ENCODE measurements at regions not wholly inside any gene's neighbourhood (a gene's known extent, or its start where the extent isn't known, plus 50 kb on each side); places are given as distances from the start of the nearest gene placed in this dataset.

- Histone ChIP-seq H3K4ac (ENCODE audit: low read depth in 1 of 2, low read length in 2 of 2) (no peak overlapping the region), H4K8ac (ENCODE audit: low read length) (no peak overlapping the region), H2BK5ac (ENCODE audit: low read depth, low read length, poor library complexity, severe bottlenecking) (no peak overlapping the region), H3K79me1 (replicated peaks; ENCODE audit: low read length, poor library complexity, severe bottlenecking) (no peaks in the 10 kb centered on the region), H2AK5ac (ENCODE audit: low read length, severe bottlenecking) (no peak overlapping the region), H3K18ac (ENCODE audit: low read depth in 1 of 2, low read length in 2 of 2) (no peak overlapping the region), H4K91ac (ENCODE audit: low read length) (no peak overlapping the region), H3K14ac (ENCODE audit: low read length in 2 of 2) (no peak overlapping the region), H2AFZ (ENCODE audit: low read depth, low read length) (no peak overlapping the region), H2BK15ac (ENCODE audit: low read depth, poor library complexity, severe bottlenecking) (no peak overlapping the region), H2BK120ac (ENCODE audit: low read depth, low read length) (no peak overlapping the region), H3K9ac (ENCODE audit: low read length) (no peak overlapping the region), H3K4me2 (ENCODE audit: low read length, poor library complexity, severe bottlenecking) (no peak overlapping the region), H3K36me3 (ENCODE audit: control insufficient read depth in 1 of 2, insufficient read depth in 2 of 2, low read depth in 1 of 2, low read length in 2 of 2) (peaks cover 0 to 3% of the 10 kb centered on the region in 2 experiments), H2BK12ac (ENCODE audit: low read length in 2 of 2) (no peak overlapping the region), H3K4me1 (ENCODE audit: control insufficient read depth, insufficient read depth, low read depth, low read length) (no peaks in the 10 kb centered on the region), H3K4me3 (ENCODE audit: insufficient read depth in 1 of 2, low read depth in 1 of 2, low read length in 2 of 2) (no peak overlapping the region), H3K27me3 (ENCODE audit: control insufficient read depth in 1 of 2, insufficient read depth in 1 of 2, low read length in 2 of 2) (no peaks in the 10 kb centered on the region), H3K27ac (ENCODE audit: low read length, poor library complexity, severe bottlenecking) (no peak overlapping the region), H3K23ac (ENCODE audit: low read length in 2 of 2) (no peak overlapping the region), H3K9me3 (ENCODE audit: control insufficient read depth, low read length) (peaks cover 9% of the 10 kb centered on the region)
- DNase-seq = no peak
- no CpG with 5 or more reads among the region's 3 CpGs for WGBS
Observed at GRCh38 chr7:115526278-115526677, 504.3 kb downstream of the TFEC start.

GRCh38 chr7:115522174-115522573 is 508.4 kb downstream of the TFEC start:
- WGBS = 71% methylated on average over 3 of the region's 3 CpGs
- Histone ChIP-seq H3K14ac (ENCODE audit: low read length in 2 of 2) (no peak overlapping the region), H4K91ac (ENCODE audit: low read length) (no peak overlapping the region), H3K18ac (ENCODE audit: low read depth in 1 of 2, low read length in 2 of 2) (no peak overlapping the region), H3K4ac (ENCODE audit: low read depth in 1 of 2, low read length in 2 of 2) (no peak overlapping the region), H2BK120ac (ENCODE audit: low read depth, low read length) (no peak overlapping the region), H3K4me3 (ENCODE audit: insufficient read depth in 1 of 2, low read depth in 1 of 2, low read length in 2 of 2) (no peak overlapping the region), H2BK5ac (ENCODE audit: low read depth, low read length, poor library complexity, severe bottlenecking) (no peak overlapping the region), H2AK5ac (ENCODE audit: low read length, severe bottlenecking) (no peak overlapping the region), H3K27me3 (ENCODE audit: control insufficient read depth in 1 of 2, insufficient read depth in 1 of 2, low read length in 2 of 2) (no peaks in the 10 kb centered on the region), H3K23ac (ENCODE audit: low read length in 2 of 2) (no peak overlapping the region), H3K79me1 (replicated peaks; ENCODE audit: low read length, poor library complexity, severe bottlenecking) (no peaks in the 10 kb centered on the region), H4K8ac (ENCODE audit: low read length) (no peak overlapping the region), H3K9ac (ENCODE audit: low read length) (no peak overlapping the region), H3K27ac (ENCODE audit: low read length, poor library complexity, severe bottlenecking) (no peak overlapping the region), H3K4me2 (ENCODE audit: low read length, poor library complexity, severe bottlenecking) (no peak overlapping the region), H2AFZ (ENCODE audit: low read depth, low read length) (no peak overlapping the region), H3K4me1 (ENCODE audit: control insufficient read depth, insufficient read depth, low read depth, low read length) (no peaks in the 10 kb centered on the region), H3K9me3 (ENCODE audit: control insufficient read depth, low read length) (peaks cover 9% of the 10 kb centered on the region), H2BK12ac (ENCODE audit: low read length in 2 of 2) (no peak overlapping the region), H3K36me3 (ENCODE audit: control insufficient read depth in 1 of 2, insufficient read depth in 2 of 2, low read depth in 1 of 2, low read length in 2 of 2) (peaks cover 0 to 3% of the 10 kb centered on the region in 2 experiments), H2BK15ac (ENCODE audit: low read depth, poor library complexity, severe bottlenecking) (no peak overlapping the region)
- no peak for DNase-seq

- no peaks in the 10 kb centered on the region for H3K9me3 ChIP-seq (ENCODE audit: control insufficient read depth, low read length)
- no peak overlapping the region for H3K18ac ChIP-seq (ENCODE audit: low read depth in 1 of 2, low read length in 2 of 2)
- no peaks in the 10 kb centered on the region for H3K27me3 ChIP-seq (ENCODE audit: control insufficient read depth in 1 of 2, insufficient read depth in 1 of 2, low read length in 2 of 2)
- H3K27ac ChIP-seq (ENCODE audit: low read length, poor library complexity, severe bottlenecking) = no peak overlapping the region
- H2BK12ac ChIP-seq (ENCODE audit: low read length in 2 of 2) = no peak overlapping the region
- no peak overlapping the region for H3K23ac ChIP-seq (ENCODE audit: low read length in 2 of 2)
- H4K91ac ChIP-seq (ENCODE audit: low read length) = no peak overlapping the region
- no peak overlapping the region for H2AFZ ChIP-seq (ENCODE audit: low read depth, low read length)
- peak; percentile 2 for DNase-seq
- 20% methylated on average over 1 of the region's 2 CpGs for WGBS
- no peak overlapping the region for H3K4ac ChIP-seq (ENCODE audit: low read depth in 1 of 2, low read length in 2 of 2)
- no peak overlapping the region for H3K4me2 ChIP-seq (ENCODE audit: low read length, poor library complexity, severe bottlenecking)
- H2BK5ac ChIP-seq (ENCODE audit: low read depth, low read length, poor library complexity, severe bottlenecking) = no peak overlapping the region
- no peaks in the 10 kb centered on the region for H3K79me1 ChIP-seq (replicated peaks; ENCODE audit: low read length, poor library complexity, severe bottlenecking)
- H3K36me3 ChIP-seq (ENCODE audit: control insufficient read depth in 1 of 2, insufficient read depth in 2 of 2, low read depth in 1 of 2, low read length in 2 of 2) = no peaks in the 10 kb centered on the region
- H3K9ac ChIP-seq (ENCODE audit: low read length) = no peak overlapping the region
- no peak overlapping the region for H2BK120ac ChIP-seq (ENCODE audit: low read depth, low read length)
- H3K4me3 ChIP-seq (ENCODE audit: insufficient read depth in 1 of 2, low read depth in 1 of 2, low read length in 2 of 2) = no peak overlapping the region
- H3K14ac ChIP-seq (ENCODE audit: low read length in 2 of 2) = no peak overlapping the region
- no peak overlapping the region for H2BK15ac ChIP-seq (ENCODE audit: low read depth, poor library complexity, severe bottlenecking)
- no peak overlapping the region for H2AK5ac ChIP-seq (ENCODE audit: low read length, severe bottlenecking)
- no peaks in the 10 kb centered on the region for H3K4me1 ChIP-seq (ENCODE audit: control insufficient read depth, insufficient read depth, low read depth, low read length)
- H4K8ac ChIP-seq (ENCODE audit: low read length) = no peak overlapping the region
Observed at GRCh38 chr7:115516341-115516740, 514.2 kb downstream of the TFEC start.

GRCh38 chr7:115511330-115511729 is 519.2 kb downstream of the TFEC start:
- no peak overlapping the region for H3K9ac ChIP-seq (ENCODE audit: low read length)
- no peak overlapping the region for H3K14ac ChIP-seq (ENCODE audit: low read length in 2 of 2)
- H4K91ac ChIP-seq (ENCODE audit: low read length) = no peak overlapping the region
- no peak overlapping the region for H3K18ac ChIP-seq (ENCODE audit: low read depth in 1 of 2, low read length in 2 of 2)
- no peak overlapping the region for H3K27ac ChIP-seq (ENCODE audit: low read length, poor library complexity, severe bottlenecking)
- H3K4ac ChIP-seq (ENCODE audit: low read depth in 1 of 2, low read length in 2 of 2) = no peak overlapping the region
- 86% methylated on average over 1 of the region's 3 CpGs for WGBS
- H3K36me3 ChIP-seq (ENCODE audit: control insufficient read depth in 1 of 2, insufficient read depth in 2 of 2, low read depth in 1 of 2, low read length in 2 of 2) = no peaks in the 10 kb centered on the region
- no peak overlapping the region for H2BK12ac ChIP-seq (ENCODE audit: low read length in 2 of 2)
- no peak overlapping the region for H2BK120ac ChIP-seq (ENCODE audit: low read depth, low read length)
- no peak overlapping the region for H3K4me3 ChIP-seq (ENCODE audit: insufficient read depth in 1 of 2, low read depth in 1 of 2, low read length in 2 of 2)
- no peaks in the 10 kb centered on the region for H3K79me1 ChIP-seq (replicated peaks; ENCODE audit: low read length, poor library complexity, severe bottlenecking)
- H3K4me1 ChIP-seq (ENCODE audit: control insufficient read depth, insufficient read depth, low read depth, low read length) = no peaks in the 10 kb centered on the region
- DNase-seq = no peak
- H3K23ac ChIP-seq (ENCODE audit: low read length in 2 of 2) = no peak overlapping the region
- no peak overlapping the region for H4K8ac ChIP-seq (ENCODE audit: low read length)
- no peaks in the 10 kb centered on the region for H3K27me3 ChIP-seq (ENCODE audit: control insufficient read depth in 1 of 2, insufficient read depth in 1 of 2, low read length in 2 of 2)
- no peak overlapping the region for H3K4me2 ChIP-seq (ENCODE audit: low read length, poor library complexity, severe bottlenecking)
- no peak overlapping the region for H2AK5ac ChIP-seq (ENCODE audit: low read length, severe bottlenecking)
- H2AFZ ChIP-seq (ENCODE audit: low read depth, low read length) = no peak overlapping the region
- H2BK5ac ChIP-seq (ENCODE audit: low read depth, low read length, poor library complexity, severe bottlenecking) = no peak overlapping the region
- no peak overlapping the region for H2BK15ac ChIP-seq (ENCODE audit: low read depth, poor library complexity, severe bottlenecking)
- H3K9me3 ChIP-seq (ENCODE audit: control insufficient read depth, low read length) = no peaks in the 10 kb centered on the region
